Coronary artery (tissue), 2 donors: ENCODE measurements at regions not wholly inside any gene's neighbourhood (a gene's known extent, or its start where the extent isn't known, plus 50 kb on each side); places are given as distances from the start of the nearest gene placed in this dataset.

Experiments used
- DNase-seq: peaks from one replicate; pipeline ENCODE4 v3.0.0-alpha.2; 2017; ENCODE audit warnings: low spot score
- H3K27ac ChIP-seq, 2 donors: fragments of 200-600 bp; sonication (generic); one replicate each; pipeline ENCODE4 v1.5.1; 2016 to 2019
- H3K4me3 ChIP-seq: fragments of 200-600 bp; sonication (generic); 2 replicates; pipeline ENCODE4 v1.5.1; 2016; ENCODE audit warnings: mild to moderate bottlenecking, moderate library complexity
- TF ChIP-seq, protein P1 (sequence below): fragments of 200-600 bp; sonication (generic); IDR thresholded peaks from one replicate; pipeline ENCODE4 v1.5.1; 2019; ENCODE audit warnings: antibody characterized with exemption

DNA sequence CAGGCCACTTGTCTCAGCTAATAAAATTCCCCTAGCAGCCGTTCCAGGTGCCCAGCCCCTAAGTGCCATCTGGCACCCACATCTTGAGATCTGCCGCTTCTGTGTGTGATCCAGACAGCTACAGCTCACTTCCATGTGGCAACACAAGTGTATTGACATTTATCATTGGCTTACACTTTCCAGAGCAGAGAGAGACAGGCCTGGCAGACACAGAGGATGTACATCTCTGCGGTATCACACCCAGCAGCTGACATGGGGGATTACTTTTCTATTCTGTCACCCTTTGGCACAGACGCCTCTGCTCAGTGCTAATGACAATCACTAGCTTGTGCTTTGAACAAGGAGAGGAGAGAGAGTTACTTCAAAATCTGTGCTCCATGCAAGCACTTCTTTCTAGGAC lies 195.9 kb downstream of the KDR start:
- TF ChIP-seq, protein P1, sequence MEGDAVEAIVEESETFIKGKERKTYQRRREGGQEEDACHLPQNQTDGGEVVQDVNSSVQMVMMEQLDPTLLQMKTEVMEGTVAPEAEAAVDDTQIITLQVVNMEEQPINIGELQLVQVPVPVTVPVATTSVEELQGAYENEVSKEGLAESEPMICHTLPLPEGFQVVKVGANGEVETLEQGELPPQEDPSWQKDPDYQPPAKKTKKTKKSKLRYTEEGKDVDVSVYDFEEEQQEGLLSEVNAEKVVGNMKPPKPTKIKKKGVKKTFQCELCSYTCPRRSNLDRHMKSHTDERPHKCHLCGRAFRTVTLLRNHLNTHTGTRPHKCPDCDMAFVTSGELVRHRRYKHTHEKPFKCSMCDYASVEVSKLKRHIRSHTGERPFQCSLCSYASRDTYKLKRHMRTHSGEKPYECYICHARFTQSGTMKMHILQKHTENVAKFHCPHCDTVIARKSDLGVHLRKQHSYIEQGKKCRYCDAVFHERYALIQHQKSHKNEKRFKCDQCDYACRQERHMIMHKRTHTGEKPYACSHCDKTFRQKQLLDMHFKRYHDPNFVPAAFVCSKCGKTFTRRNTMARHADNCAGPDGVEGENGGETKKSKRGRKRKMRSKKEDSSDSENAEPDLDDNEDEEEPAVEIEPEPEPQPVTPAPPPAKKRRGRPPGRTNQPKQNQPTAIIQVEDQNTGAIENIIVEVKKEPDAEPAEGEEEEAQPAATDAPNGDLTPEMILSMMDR, result no peak
- no peak overlapping the region for H3K27ac ChIP-seq
- no peak for DNase-seq
- H3K4me3 ChIP-seq, result no peak overlapping the region

DNA sequence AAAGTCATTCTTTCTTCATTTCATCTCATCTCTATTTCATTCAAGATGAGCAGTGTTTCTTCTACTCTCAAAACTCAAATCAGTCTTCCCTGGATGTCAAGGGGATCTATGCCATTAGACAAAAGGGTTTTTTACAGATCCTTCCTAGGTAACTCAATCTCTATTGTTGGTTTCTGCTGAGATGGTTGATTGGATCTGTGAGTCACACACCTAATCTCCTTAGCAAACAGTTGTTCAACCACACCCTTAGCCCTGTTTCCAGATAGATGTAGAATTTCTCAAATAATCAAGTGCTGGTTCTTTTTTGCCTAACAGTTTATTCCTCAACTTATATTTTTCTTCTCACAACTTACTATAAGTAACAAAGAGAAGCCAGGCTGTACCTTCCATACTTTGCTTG lies 200.5 kb downstream of the KDR start:
- TF ChIP-seq, protein P1, result no peak
- Histone ChIP-seq H3K27ac (no peak overlapping the region), H3K4me3 (no peak overlapping the region)
- DNase-seq, result no peak

DNA sequence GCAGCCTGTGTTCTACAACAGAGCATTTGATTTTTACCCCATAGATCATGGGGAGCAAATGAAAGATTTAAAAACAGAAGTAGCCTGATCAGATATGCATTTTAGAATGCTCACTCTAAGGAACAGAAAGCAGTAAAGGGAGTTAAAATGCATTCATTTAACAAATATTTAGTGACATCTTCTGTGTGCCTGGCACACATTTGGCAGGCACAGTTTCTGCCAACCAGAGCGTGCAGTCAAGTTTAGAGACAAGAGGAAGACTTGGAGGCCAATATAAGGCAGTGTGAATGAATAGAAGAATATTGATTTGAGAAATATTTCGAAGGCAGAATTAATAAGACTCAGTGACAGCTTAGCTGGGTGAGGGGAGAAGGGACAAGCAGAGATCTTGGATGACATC lies 210.1 kb downstream of the KDR start:
- DNase-seq, result no peak
- no peak overlapping the region for H3K27ac ChIP-seq
- no peak overlapping the region for H3K4me3 ChIP-seq
- TF ChIP-seq, protein P1, result no peak

DNA sequence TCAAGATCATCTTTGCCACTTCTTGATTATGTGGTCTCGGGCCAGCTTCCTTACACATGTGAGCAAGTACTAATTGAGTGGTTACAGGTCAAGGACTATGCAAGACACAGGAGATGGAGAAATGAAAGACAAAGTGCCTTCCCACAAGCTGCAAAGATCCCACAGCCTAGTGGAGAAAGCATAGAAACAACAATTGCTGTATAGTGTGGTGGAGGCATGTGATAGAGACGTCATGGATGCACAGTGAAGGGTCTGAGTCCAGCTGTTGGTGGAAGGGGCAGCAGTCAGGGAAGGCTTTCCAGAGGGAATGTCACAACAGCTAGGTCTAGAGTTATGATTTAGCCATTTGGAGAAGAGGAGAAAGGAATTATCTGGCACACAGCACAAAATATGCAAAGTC lies 210.6 kb downstream of the KDR start:
- Histone ChIP-seq H3K4me3 (no peak overlapping the region), H3K27ac (no peak overlapping the region)
- TF ChIP-seq, protein P1, result no peak
- no peak for DNase-seq

DNA sequence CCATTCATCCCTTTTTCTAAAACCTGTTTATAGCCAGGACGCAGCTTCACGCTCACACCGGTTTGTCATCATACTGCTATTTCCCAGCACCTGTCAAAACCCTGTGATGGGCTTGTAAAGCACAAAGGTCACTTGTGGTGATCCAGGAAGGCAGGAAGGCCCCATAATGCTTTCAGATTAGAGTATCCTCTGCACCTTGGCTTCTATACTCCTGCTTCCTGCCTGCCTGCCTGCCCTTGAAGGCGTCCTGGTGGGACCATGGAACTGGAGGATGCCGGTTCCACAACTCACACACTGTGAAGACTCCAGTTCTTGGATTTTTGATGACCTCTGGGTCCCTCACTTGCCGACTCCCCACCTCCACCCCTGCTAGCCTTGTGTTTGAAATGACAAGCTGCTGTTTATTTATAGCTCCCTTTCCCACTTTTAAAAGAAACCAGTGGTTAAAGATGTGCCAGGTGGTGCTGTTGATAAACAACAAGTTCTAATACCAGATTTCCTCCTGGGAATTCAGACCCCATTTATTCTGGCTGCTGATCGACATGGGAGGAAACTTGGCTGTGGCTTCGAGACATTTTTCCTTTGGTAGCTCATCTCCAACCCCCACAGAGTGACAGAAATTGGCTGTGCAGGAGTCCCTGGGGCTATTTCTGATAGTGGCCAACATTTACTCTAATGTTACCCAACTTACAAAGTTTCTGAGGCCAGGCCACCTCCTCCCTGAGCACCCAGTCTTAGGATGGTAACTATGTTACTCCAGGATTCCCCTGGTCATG lies 211.5 kb downstream of the KDR start:
- H3K27ac ChIP-seq, result no peak overlapping the region
- DNase-seq, result no peak
- H3K4me3 ChIP-seq, result no peak overlapping the region
- TF ChIP-seq, protein P1, result no peak

DNA sequence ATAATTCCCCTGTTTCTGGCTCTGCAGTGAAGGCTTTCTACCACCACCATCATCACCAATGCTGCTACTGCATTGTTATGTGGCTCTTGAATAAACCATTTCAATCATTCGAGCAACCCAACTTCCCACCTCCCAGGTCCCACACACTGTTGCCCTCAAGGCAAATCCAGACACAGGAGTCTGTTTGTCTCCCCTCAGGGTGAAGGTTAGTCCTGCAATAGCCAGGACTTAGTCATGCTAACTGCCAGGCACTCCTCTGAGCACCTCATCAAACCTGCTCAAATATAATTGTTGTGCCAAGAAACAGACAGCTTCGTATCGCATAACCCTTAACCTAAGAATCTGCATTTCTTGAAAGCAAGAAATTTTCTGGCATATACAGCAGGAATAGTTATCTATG lies 213.2 kb downstream of the KDR start:
- no peak for DNase-seq
- H3K4me3 ChIP-seq, result no peak overlapping the region
- TF ChIP-seq, protein P1, result no peak
- H3K27ac ChIP-seq, result no peak overlapping the region

DNA sequence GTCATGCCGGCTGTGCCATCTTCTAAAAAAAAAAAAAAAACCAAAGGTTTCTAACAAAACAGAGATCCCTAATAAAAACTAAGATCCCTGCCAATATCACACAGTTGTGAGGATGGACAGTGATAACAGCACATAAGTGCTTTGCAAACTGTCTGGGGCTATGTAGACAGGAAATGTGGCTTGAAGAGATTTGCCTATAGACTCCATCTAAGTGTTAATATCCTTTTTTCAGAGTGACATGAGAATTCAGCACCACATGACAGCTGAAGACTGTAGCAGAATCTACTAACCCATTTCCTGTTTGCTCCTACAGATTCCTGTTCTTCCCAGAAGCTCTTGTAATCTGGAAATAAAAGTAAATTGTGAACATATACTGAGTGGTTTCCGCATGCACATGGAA lies 215.4 kb downstream of the KDR start:
- TF ChIP-seq, protein P1, result no peak
- H3K4me3 ChIP-seq, result no peak overlapping the region
- no peak for DNase-seq
- H3K27ac ChIP-seq, result no peak overlapping the region
